ENCODE measurements at regions not wholly inside any gene's neighbourhood (a gene's known extent, or its start where the extent isn't known, plus 50 kb on each side); places are given as distances from the start of the nearest gene placed in this dataset.

GRCh38 chr6:134422426-134423231 lies 104.7 kb upstream of the SGK1 start:
- Histone ChIP-seq H3K9me3 (no peaks in the 10 kb centered on the region), H3K36me3 (no peaks in the 10 kb centered on the region), H3K4me3 (no peak overlapping the region), H3K27me3 (no peaks in the 10 kb centered on the region), H3K27ac (no peak overlapping the region), H3K4me1 (peaks cover 0 to 9% (median 0%) of the 10 kb centered on the region in 4 donors)
- no peak for TF ChIP-seq CTCF (IDR thresholded peaks at IDR 0.05)
- TF ChIP-seq POLR2A (IDR thresholded peaks at IDR 0.05) = no peak
- TF ChIP-seq POLR2AphosphoS5 (IDR thresholded peaks at IDR 0.05) = no peak
- no peak for TF ChIP-seq EP300 (IDR thresholded peaks at IDR 0.05)
- DNase-seq = no peak
- intact Hi-C loops (cut with DNase I; ENCODE audit: low total_unique reads) = no loop called here
- 85 to 91% (median 88%) methylated on average over 6 of the region's 6 CpGs for WGBS, 5 donors

- 53 to 63% (median 59%) methylated on average over 1 of the region's 1 CpG for WGBS, 5 donors
- Histone ChIP-seq H3K9me3 (no peaks in the 10 kb centered on the region), H3K36me3 (no peaks in the 10 kb centered on the region), H3K27ac (no peak overlapping the region), H3K27me3 (no peaks in the 10 kb centered on the region), H3K4me1 (peaks cover 0 to 9% (median 0%) of the 10 kb centered on the region in 4 donors), H3K4me3 (no peak overlapping the region)
- intact Hi-C loops (cut with DNase I; ENCODE audit: low total_unique reads) = no loop called here
- TF ChIP-seq CTCF (IDR thresholded peaks at IDR 0.05) (no peak), EP300 (IDR thresholded peaks at IDR 0.05) (no peak), POLR2AphosphoS5 (IDR thresholded peaks at IDR 0.05) (no peak), POLR2A (IDR thresholded peaks at IDR 0.05) (no peak)
- no peak for DNase-seq
These were observed 103.6 kb upstream of the SGK1 start for GRCh38 chr6:134421501-134421900.

GRCh38 chr6:134420614-134421181 lies 102.8 kb upstream of the SGK1 start:
- H3K4me1 ChIP-seq = peaks cover 0 to 13% (median 3%) of the 10 kb centered on the region in 4 donors
- DNase-seq = no peak
- no peak overlapping the region for H3K27ac ChIP-seq
- no peak overlapping the region for H3K4me3 ChIP-seq
- no peaks in the 10 kb centered on the region for H3K27me3 ChIP-seq
- WGBS, 5 donors = 72 to 86% (median 72%) methylated on average over 3 of the region's 3 CpGs
- no peak for TF ChIP-seq POLR2AphosphoS5 (IDR thresholded peaks at IDR 0.05)
- TF ChIP-seq EP300 (IDR thresholded peaks at IDR 0.05) = no peak
- no peak for TF ChIP-seq POLR2A (IDR thresholded peaks at IDR 0.05)
- no peak for TF ChIP-seq CTCF (IDR thresholded peaks at IDR 0.05)
- intact Hi-C loops (cut with DNase I; ENCODE audit: low total_unique reads) = no loop called here
- H3K36me3 ChIP-seq = no peaks in the 10 kb centered on the region
- H3K9me3 ChIP-seq = no peaks in the 10 kb centered on the region

GRCh38 chr6:134419716-134420115 lies 101.8 kb upstream of the SGK1 start:
- H3K36me3 ChIP-seq = no peaks in the 10 kb centered on the region
- H3K27me3 ChIP-seq = no peaks in the 10 kb centered on the region

More at GRCh38 chr6:134419716-134420115, 101.8 kb upstream of the SGK1 start:
- Histone ChIP-seq H3K4me3 (no peak overlapping the region), H3K9me3 (no peaks in the 10 kb centered on the region), H3K27ac (no peak overlapping the region), H3K4me1 (peaks cover 0 to 15% (median 7%) of the 10 kb centered on the region in 4 donors)
- 82 to 89% (median 86%) methylated on average over 7 of the region's 7 CpGs for WGBS, 5 donors
- intact Hi-C loops (cut with DNase I; ENCODE audit: low total_unique reads) = no loop called here
- TF ChIP-seq EP300 (IDR thresholded peaks at IDR 0.05) = no peak
- no peak for TF ChIP-seq CTCF (IDR thresholded peaks at IDR 0.05)
- TF ChIP-seq POLR2AphosphoS5 (IDR thresholded peaks at IDR 0.05) = no peak
- no peak for TF ChIP-seq POLR2A (IDR thresholded peaks at IDR 0.05)
- DNase-seq = peak in 1 of 2 donors; percentile 42
